PC-9 (cell line): ENCODE measurements at regions not wholly inside any gene's neighbourhood (a gene's known extent, or its start where the extent isn't known, plus 50 kb on each side); places are given as distances from the start of the nearest gene placed in this dataset.

ENCODE experiments used
- CTCF ChIP-seq: fragments of 200-600 bp; sonication (generic); conservative IDR thresholded peaks from 2 replicates; pipeline ENCODE4 v1.6.1; 2017; ENCODE audit warnings: mixed run types, antibody characterized with exemption, mild to moderate bottlenecking, moderate library complexity
- EZH2 ChIP-seq: fragments of 200-600 bp; sonication (generic); IDR thresholded peaks from 2 replicates; pipeline ENCODE4 v1.8.0; 2017; ENCODE audit warnings: antibody characterized with exemption, low read depth

GRCh38 chr1:115526900-115527299 lies 114.9 kb upstream of the VANGL1 start:
- TF ChIP-seq CTCF (no peak), EZH2 (no peak)
